ENCODE measurements at regions not wholly inside any gene's neighbourhood (a gene's known extent, or its start where the extent isn't known, plus 50 kb on each side); places are given as distances from the start of the nearest gene placed in this dataset.
"Not testable (repeated sequence)": the region's sequence is repeated elsewhere in the genome, so short reads cannot be mapped to it uniquely, and the experiment has no call there.

DNA sequence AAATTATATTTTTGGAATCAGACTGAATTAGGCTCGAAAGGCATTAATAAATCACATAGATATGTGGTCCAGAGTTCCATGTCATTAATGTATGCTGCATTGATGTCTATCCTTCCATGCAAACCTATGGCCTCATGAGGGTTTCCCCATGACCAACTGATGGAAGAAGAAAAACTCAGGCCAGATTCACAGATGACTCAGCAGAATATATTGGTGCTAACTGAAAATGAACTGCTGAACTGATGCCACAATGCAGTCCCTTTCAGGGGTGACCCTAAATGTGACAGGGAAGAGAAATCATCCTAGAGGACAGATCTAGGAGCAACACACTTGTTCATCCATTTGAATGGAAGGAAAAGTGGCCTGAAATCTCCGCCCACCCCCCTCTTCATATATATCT lies 110.5 kb upstream of the KCND3 start:
- no peak for DNase-seq (ENCODE audit: low spot score)

DNA sequence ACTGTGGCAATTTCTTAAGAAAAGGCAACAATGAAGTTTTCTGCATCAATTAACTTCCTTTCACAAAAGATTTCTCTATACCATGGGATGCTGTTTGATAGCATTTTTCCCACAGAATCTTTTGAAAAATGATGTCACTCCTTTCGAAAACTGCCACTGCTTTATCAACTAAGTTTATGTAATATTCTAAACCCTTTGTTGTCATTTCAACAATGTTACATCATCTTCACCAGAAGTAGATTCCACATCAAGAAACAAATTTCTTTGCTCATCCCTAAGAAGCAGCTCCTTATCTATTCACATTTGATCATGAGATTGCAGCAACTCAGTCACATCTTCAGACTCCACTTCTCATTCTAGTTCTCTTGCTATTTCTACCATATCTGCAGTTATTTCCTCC lies 116.1 kb upstream of the KCND3 start:
- DNase-seq (ENCODE audit: low spot score): no peak

DNA sequence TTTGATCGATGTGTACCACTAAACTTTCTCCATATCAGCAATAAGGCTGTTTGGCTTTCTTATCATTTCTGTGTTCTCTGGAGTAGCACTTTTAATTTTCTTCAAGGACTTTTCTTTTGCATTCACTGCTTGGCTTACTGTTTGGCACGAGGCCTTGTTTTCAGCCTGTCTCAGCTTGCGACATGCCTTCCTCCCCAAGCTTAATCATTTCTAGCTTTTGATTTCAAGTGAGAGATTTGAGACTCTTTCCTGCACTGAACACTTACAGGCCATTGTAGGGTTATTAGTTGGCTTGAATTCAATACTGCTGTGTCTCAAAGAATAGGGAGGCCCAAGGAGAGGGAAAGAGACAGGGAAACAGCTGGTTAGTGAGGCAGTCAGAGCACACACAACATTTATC lies 120.6 kb upstream of the KCND3 start:
- DNase-seq (ENCODE audit: low spot score): no peak

DNA sequence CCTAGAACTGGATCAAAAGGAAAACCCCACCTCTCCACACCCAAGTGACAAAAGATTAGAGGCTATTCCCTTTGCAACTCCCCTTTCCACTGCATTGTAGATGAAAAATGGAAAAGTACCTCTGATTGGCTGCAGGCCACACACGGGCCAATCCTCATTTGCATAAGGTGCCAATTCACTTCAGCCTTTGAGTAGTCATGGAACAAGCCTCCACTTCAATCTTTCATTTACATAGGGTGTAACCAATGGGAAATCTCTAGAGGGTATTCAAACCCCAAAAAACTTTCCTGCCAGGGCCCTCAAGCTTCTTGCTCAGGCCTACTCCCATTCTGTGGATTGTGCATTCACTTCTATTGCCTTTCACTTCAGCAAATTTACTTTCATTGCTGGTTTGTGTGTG lies 122.3 kb upstream of the KCND3 start:
- no peak for DNase-seq (ENCODE audit: low spot score)

DNA sequence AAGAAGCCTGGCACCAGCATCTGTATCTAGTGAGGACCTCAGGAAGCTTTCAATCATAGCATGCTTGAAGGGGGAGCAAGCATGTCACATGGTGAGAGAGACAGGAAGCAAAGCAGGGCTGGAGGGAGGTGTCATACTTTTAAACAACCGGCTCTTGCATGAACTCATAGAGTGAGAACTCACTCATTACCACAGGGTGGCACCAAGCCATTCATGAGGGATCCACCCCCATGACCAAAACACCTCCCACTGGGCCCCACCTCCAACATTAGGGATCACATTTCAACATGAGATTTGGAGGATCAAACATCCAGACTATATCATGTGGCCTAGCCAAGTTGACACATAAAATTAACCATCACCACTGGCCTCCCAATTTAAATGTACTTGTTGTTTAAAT lies 125.1 kb upstream of the KCND3 start:
- no peak for DNase-seq (ENCODE audit: low spot score)

DNA sequence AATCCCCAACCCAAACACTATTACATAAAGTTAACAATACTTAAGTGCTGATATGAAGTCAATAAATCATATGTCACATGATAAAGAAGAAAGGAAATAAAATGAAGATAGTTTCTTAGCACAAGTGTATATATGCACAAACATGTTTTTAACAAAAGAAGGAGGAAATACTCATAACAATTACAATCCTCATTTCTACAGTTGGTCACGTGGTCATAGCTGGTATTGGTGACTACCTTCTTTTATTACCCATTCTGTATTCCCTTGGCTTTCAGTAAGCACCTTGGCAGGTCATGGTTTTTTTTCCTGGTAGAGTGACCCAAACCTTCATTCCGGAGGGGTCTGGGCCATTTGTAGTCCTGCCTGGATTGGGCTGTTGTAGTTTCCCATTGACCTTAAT lies 137.1 kb upstream of the KCND3 start:
- DNase-seq (ENCODE audit: low spot score): no peak

DNA sequence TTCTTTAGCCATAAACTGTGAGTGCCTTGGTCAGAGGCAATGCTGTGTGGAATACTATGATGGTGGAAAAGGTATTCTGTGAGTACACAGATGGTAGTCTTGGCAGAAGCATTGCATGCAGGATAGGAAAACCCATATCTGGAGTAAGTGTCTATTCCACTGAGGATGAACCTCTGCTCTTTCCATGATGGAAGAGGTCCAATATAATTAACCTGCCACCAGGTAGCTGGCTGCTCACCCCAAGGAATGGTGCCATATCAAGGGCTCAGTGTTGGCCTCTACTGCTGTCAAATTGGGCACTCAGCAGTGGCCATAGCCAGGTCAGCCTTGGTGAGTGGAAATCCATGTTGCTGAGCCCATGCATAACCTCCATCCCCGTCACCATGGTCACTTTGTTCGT lies 138.1 kb upstream of the KCND3 start:
- not testable (repeated sequence) for DNase-seq (ENCODE audit: low spot score)

DNA sequence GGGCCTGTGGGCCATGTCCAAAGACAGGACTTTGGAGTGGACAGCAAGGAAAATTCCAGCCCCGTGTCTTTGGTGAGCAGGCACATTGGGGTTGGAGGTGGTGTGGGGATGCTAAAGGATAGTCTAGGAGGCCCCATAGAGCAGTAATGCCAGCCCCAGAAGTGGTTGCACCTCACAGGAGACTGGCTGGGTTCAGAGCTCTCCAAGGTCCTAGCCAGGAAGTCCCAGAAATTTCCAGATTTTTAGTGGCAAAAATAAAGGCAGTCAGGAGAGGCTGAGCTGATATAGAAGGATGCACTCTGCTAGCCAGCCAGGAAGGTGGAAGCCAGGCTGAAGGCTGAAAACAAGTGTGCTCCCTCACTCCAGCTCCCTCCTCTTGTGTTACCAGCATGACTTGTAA lies 144.0 kb upstream of the KCND3 start:
- DNase-seq (ENCODE audit: low spot score): no peak

DNA sequence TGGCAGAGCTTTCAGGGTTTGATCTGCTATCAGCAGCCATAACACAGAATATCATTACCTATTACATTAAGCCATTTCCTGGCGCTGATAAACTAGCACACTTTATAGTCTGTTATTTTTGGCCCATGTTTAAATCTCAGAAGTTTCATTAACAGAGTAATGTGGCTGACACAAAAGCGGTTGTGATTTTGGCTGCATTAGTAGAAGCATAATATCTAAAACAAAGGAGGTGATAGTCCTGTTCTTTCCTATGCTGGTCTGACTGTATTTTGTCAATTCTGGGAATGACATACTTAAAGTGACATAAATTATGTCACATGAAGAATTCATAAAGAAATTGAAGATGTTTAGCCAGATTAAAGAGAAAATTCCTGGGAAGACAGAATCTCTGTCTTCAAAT lies 151.3 kb upstream of the KCND3 start:
- no peak for DNase-seq (ENCODE audit: low spot score)

DNA sequence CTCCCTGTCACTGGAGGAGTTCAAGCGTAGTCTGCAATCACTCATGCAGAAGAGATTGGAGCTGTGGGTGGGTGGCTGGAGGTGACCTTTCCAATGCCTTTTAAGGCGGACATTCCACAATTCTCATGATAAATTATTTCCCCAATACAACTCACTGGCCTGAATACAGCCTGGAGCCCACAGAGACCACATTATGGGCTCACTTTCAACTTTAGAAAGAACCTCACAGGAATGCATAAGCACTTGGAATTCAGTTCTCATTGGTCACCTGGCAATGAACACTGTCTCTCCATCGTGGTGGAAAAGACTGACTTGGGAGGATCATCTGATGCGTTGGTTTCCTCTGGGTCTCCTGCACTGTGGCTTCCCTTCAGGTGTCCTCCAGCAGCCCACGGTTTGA lies 151.8 kb upstream of the KCND3 start:
- DNase-seq (ENCODE audit: low spot score): no peak

DNA sequence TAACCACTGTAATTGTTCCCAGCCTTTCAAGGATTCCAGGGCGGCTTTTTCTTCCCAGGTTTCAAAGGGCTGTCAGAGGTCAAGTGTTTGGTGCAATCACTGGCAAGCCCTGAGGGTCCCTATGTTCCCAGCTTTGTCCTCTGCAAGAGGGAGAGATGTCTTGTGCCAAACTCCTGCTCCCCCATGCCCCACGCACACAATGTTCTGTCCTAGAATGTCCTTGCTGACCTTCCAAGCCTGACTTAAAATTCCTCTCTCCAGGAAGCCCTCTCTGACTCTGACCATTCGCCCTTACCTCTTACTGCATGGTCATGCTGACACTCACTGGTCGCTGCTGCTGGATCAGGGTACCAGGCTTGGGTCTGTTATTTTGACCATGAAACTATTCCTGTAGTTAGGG lies 152.5 kb upstream of the KCND3 start:
- no peak for DNase-seq (ENCODE audit: low spot score)

DNA sequence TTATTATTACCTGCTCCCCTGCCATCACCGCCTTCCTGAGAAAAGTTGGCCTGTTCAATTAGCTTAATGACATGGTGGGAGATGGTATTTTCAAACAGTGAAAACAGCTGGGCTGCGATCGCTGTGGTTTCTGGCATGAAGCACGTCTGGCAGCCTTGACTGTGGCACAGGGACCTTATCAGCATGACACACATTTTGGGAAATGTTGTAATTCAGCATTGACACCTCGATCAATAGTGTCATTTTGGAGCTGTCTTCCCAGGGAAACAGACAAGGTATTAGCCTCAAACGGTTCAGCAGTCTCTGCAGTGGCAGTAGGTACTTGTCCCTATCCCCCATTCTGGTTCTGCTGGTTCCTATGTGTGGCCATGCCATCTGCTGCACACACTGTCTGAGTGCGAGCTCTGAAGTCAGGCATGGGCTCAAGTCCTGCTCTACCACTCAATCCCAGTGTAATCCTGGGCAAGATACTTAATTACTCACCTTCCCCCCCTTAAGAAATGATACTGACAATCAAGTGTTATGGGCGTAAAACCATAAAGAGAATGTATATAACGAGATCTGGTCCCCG lies 154.5 kb upstream of the KCND3 start:
- DNase-seq (ENCODE audit: low spot score): no peak

DNA sequence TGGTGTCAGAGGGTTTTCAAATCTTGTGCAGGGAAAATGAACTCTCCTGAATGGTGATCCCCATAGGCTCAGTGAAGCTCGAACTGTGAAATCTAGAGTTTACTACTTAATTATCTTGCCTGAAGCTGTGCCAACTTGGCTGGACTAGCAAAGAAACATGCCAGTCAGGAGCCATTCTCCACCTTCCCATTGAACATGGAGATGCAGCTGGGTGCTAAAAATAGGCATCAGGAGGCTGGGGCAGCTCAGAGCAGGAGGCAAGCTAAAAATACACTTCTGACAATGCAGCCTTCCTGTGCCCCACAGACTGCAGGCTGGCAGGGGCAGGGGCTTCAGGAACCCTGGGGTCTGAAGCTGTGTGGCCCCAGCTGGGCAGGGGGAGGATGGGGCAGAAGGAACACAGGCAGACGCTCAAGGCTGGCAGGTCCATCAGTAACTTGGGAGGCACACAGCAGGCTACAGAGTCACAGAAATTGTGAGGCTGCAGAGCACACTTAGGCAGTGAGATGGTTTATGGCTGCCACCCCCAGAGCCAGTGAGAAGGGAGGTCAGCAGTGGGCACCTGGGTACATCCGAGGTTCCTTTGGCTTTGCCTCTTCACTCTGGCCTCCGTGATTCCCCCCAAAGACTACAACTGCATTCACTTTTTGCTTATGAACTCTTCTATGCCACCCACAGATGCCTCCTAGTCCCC lies 155.4 kb upstream of the KCND3 start:
- no peak for DNase-seq (ENCODE audit: low spot score)

DNA sequence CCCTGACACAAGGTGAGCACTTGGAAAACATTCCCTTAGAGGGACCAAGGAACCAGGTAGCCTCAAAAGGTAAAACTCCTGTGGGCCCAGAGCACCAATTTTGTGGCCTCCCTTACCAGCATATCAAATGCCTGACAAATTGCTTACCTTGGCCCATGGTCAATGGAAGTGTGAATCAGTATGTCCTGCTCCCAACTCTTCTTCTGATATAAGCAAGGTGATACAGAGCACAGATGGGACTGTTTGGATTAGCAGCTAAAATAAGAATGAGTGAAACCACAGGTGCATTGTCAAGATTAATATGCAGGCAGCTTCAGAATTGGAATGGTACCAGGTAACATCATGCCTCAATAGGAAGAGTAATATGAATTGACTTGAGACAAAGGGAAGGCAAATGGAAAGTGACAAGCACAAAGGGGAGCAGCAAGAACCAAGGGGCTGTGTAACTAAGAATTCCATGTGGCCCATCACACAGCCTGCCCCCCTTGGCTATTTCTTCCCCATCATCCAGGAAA lies 156.8 kb upstream of the KCND3 start:
- DNase-seq (ENCODE audit: low spot score): no peak

DNA sequence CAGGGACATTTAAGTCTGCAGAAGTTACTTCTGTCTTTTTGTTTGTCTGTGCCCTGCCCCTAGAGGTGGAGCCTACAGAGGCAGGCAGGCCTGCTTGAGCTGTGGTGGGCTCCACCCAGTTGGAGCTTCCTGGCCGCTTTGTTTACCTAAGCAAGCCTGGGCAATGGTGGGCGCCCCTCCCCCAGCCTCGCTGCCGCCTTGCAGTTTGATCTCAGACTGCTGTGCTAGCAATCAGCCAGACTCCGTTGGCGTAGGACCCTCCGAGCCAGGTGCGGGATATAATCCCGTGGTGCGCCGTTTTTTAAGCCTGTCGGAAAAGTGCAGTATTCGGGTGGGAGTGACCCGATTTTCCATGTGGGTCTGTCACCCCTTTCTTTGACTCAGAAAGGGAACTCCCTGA lies 170.7 kb upstream of the KCND3 start:
- DNase-seq (ENCODE audit: low spot score): not testable (repeated sequence)

DNA sequence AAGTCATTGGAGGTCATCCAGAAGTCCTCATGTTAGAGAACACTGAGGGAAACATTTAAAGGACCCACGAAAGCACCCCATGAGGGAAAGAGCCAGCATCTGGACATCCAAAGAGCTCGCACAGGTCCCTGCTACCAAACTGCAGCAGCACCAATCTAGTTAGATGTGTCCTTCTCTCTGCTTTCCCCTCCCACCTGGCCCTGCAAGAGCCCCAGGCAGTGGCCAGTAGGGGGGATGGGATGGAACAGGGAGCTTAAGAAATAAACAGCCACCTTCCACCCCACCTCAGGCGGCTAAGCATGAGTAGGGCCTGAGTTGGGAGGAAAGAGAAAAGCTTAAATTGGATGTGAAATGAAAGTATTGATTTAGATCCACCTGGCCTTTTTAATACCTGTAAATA lies 175.9 kb upstream of the KCND3 start:
- DNase-seq (ENCODE audit: low spot score): no peak

DNA sequence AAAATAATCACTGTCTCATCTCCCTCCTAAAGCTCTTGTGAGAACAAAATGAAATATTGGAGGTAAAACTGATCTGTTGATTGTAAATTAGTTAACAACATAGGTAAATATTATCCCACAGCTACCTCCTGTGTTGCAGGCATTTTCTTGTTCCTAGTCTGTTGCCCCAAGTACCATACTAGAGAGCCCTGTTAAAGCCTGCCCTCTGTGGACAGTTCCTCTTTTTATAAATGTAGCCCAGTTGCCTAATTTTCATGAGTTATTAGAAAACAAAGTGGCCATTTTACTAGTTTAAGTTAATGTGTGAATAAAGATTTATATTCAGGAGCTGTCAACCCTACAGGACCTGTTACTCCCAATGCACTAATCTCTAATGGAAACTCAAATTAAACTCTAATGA lies 180.0 kb upstream of the KCND3 start:
- DNase-seq (ENCODE audit: low spot score): no peak

DNA sequence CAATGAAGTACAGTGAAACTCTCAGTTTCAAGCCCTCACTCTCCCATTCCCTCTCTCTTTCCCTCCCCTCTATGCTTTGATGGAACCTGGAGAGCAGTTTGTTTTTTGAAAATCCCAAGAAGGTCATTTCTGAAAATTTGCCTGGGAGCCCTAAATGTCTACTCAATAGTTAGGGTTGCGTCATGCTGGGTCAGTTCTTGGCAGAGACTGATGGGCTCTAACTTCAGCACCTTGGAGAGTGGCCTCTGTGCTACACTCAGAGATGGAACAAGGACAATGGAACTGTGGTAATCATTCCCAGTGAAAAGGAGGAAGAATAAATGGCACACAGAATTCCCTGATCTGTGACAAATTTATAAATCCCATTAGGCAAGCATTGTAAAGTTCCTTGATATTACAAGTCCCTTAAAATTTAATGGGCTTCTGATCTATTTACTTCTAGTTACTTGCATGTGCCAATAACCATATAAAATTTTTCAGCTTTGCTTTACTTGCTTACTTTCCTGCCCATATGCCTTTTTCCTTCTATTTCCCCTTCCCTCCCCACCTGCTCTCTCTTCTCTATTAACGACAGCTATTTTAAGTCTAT lies 182.9 kb upstream of the KCND3 start:
- peak; percentile 52 for DNase-seq (ENCODE audit: low spot score)

DNA sequence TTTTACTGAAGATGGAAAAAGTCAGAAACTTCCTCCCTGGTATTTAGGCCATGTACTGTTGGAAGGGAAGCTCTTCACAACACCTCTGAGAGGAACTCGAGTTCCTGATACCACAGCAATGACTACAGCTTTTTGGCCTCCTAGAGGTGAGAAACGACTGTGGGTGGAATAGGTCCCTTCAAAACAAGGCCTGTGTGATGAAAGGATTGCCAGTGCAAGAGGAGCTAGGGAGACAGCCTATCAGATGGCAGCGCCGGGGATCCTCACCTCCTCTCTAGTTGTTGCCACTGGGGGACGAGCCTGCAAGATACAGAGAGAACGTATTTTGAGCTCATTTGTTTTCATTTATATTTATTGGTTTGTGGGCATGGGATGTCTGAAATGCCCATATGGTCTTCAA lies 187.8 kb upstream of the KCND3 start:
- no peak for DNase-seq (ENCODE audit: low spot score)

DNA sequence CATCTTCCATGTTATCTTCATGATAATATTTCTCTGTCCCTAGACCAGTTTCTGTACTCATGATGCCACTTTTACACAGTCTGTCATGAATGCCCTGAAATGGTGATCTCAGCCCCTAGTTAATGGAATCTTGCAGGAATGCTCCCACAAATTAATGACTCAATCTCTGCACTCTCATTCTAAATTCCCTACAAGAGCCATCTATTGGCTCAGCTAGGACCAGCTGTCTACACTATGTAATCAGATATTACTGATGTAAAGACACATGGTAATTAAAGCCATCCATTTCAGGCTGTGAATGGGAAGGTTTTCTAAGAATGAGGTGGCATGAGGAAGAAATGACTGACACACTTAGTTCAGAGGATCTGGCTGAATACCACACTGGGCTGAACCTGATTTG lies 199.1 kb upstream of the KCND3 start:
- DNase-seq (ENCODE audit: low spot score): no peak

DNA sequence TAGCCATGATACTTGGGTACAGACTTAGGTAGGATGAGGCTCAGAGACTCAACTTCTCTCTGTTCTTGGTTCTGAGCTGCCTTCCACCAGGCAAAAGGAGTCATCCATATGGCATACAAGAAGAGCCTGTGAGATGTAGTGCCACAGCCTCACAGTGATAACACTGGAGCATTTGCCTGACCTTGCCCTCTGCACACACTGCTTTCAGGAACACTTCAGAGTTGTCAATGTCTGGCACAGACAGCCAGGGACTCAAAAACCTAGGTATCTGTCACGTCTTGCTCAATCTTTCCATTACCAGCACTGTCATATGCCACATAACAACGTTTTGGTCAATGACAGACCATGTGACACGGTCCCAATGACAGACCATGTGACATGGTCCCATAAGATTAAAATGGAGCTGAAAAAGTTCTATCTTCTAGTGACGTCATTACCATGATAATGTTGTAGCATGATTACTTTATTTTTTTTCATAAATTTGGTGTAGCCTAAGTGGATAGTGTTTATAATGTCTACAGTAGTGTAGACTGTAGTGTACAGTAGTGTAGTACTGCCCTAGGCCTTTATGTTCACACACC lies 199.9 kb upstream of the CTTNBP2NL start:
- no peak for DNase-seq (ENCODE audit: low spot score)

DNA sequence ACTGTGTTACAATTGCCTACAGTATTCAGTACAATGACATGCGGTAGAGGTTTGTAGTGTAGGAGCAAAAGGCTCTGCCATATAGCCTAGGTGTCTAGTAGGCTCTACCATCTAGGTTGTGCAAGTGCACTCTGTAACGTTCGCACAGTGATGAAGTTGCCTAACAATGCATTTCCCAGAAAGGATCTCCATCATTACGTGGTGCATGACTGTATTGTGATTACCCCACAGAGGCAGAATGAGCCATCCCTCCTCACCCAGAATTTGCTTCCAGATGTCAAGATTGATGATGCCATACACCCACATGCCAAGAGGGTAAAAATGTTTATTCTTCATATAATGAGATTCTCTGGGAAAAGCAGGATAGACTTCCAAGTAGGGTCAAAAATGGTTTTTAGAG lies 199.3 kb upstream of the CTTNBP2NL start:
- no peak for DNase-seq (ENCODE audit: low spot score)

DNA sequence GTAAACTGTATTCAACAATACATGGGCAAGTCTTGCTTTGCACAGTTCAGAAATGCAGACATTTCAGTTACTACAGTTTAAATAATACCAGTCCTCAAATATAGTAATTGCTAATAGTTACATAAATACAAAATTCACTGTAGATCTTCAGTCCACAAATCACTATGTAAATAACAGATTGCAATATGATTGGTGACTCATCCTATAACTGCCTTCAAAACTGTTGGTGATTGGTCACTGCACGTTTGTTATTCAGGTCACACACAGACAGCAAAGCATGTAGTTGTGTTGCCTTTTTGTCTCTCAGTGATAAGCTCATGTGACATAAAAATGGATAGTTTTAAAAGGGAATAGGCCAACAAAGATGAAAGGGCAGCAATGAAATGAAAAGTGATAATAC lies 186.5 kb upstream of the CTTNBP2NL start:
- no peak for DNase-seq (ENCODE audit: low spot score)
